HUES6 (cell line): ENCODE measurements at regions not wholly inside any gene's neighbourhood (a gene's known extent, or its start where the extent isn't known, plus 50 kb on each side); places are given as distances from the start of the nearest gene placed in this dataset.

Experiments
- H3K27ac ChIP-seq: 2 replicates; pipeline ENCODE4 v1.7.0; 2013; ENCODE audit warnings: low read depth, mild to moderate bottlenecking, low read length, inconsistent platforms
- H3K27me3 ChIP-seq: 2 replicates; pipeline ENCODE4 v1.6.1; 2013; ENCODE audit warnings: low read length; ENCODE audit not compliant: control insufficient read depth, insufficient read depth
- H3K36me3 ChIP-seq: 2 replicates; pipeline ENCODE4 v1.6.1; 2013; ENCODE audit warnings: low read length; ENCODE audit not compliant: control insufficient read depth, insufficient read depth
- H3K4me1 ChIP-seq: 2 replicates; pipeline ENCODE4 v1.6.1; 2013; ENCODE audit warnings: low read length; ENCODE audit not compliant: control insufficient read depth, insufficient read depth
- H3K4me3 ChIP-seq: 2 replicates; pipeline ENCODE4 v1.5.1; 2013; ENCODE audit warnings: low read depth, low read length
- H3K9ac ChIP-seq: one replicate; pipeline ENCODE4 v1.6.1; 2013; ENCODE audit warnings: mild to moderate bottlenecking, low read length
- H3K9me3 ChIP-seq: 2 replicates; pipeline ENCODE4 v1.6.1; 2013; ENCODE audit warnings: low read depth, low read length; ENCODE audit not compliant: control insufficient read depth, insufficient read depth

DNA sequence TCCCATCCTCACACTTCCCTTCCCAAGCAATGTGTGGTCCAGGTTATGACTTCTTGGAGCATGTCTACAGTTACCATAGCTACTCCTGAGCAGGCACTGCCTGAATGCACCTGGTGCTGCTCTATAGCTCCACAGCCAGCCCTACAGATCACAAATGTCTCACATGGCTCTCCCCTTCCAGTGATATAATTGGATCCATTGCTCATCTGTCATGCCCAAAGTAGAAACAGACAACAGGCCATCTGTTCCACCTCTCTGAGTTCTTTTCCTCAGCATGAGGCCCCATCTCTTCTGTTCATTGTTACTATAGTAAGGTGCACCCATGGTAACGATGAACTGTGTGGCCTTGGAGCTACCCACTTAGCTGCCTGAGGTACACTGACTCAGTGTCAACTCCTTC, 320.3 kb upstream of the ZC3H12C start:
- H3K27ac ChIP-seq, result no peak overlapping the region
- no peaks in the 10 kb centered on the region for H3K27me3 ChIP-seq
- H3K4me3 ChIP-seq, result no peak overlapping the region
- no peaks in the 10 kb centered on the region for H3K9me3 ChIP-seq
- H3K9ac ChIP-seq, result no peak overlapping the region
- H3K36me3 ChIP-seq, result no peaks in the 10 kb centered on the region
- no peaks in the 10 kb centered on the region for H3K4me1 ChIP-seq

DNA sequence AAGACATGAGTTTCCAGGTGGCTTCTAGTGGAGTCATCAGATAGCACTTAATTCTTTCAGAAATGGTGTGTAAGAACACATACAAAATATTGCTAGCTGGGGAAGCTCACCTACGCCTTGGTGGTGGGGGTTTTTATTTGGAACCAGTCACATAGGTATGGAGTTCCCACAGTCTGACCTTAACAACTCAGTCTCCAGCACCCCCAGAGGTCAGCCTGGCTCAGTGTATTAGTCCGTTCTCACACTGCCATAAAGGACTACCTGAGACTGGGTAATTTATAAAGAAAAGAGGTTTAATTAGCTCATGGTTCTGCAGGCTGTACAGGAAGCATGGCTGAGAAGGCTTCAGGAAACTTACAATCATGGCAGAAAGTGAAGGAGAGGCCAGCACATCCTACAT, 317.5 kb upstream of the ZC3H12C start:
- Histone ChIP-seq H3K9ac (no peak overlapping the region), H3K36me3 (no peaks in the 10 kb centered on the region), H3K4me1 (no peaks in the 10 kb centered on the region), H3K4me3 (no peak overlapping the region), H3K9me3 (no peaks in the 10 kb centered on the region), H3K27me3 (no peaks in the 10 kb centered on the region), H3K27ac (no peak overlapping the region)

DNA sequence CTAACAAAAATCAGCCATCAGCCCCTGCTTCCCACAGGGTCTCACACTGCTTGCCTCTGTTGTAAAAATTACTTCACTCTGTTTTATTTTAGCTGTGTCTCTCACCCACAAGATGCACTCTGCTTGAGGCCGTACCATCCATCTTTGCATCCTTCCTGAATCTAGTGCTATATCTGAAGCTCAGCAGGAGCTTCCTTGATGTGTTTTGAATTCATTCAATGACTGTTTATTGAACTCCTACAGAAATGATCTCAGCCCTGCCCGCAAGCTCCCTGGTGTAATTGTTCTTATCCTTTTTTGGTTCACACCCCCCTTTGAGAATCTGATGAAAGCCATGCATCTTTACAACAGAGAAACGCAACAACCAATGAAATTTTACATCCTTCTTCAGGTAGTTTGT, 310.2 kb upstream of the ZC3H12C start:
- Histone ChIP-seq H3K9me3 (no peaks in the 10 kb centered on the region), H3K27ac (no peak overlapping the region), H3K27me3 (no peaks in the 10 kb centered on the region), H3K4me1 (no peaks in the 10 kb centered on the region; the same call in 1 of the 2 replicates), H3K36me3 (no peaks in the 10 kb centered on the region), H3K4me3 (no peak overlapping the region), H3K9ac (no peak overlapping the region)

DNA sequence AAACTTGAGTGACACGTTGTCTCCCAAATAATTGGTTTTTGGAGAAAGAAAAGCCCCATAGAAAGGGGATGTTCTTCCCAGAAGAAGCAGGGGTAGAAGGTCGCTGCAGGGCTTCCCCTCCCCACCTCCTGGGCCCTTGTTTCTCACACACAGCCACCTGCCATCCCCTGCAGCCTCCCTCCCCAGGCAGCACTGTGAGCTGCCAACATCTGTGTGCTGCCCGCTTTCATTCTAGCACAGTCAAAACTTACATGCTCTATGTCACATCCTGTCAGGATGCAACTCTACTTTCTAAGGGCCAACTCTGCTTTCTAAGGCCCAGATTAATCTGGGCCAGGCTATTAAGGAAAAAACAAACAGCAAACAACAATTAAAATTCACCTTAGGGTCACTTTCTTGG, 309.4 kb upstream of the ZC3H12C start:
- H3K27ac ChIP-seq, result no peak overlapping the region
- H3K9ac ChIP-seq, result no peak overlapping the region
- H3K36me3 ChIP-seq, result no peaks in the 10 kb centered on the region
- no peaks in the 10 kb centered on the region for H3K27me3 ChIP-seq
- no peak overlapping the region for H3K4me3 ChIP-seq
- no peaks in the 10 kb centered on the region for H3K9me3 ChIP-seq
- H3K4me1 ChIP-seq, result no peaks in the 10 kb centered on the region; the same call in 1 of the 2 replicates

DNA sequence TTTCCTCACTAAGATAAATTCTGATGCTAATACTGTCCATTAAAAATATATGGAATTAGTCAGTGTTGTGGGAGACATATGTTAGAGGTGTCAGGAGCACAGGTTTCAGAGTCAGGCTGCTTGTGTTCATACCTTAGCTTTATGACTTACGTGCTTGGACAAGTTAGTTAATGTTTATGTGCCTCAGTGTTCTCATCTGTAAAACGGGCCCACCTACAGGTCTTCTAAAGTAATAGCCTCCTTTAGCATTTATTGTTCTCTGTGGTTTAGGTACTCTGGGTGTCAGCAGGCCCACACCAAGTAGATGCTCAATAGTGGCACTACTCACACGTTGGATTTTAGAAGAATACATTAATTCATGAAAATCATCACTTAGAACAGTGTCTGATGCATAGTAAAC, 308.7 kb upstream of the ZC3H12C start:
- H3K4me1 ChIP-seq, result no peaks in the 10 kb centered on the region; the same call in 1 of the 2 replicates
- H3K9me3 ChIP-seq, result no peaks in the 10 kb centered on the region
- H3K27me3 ChIP-seq, result no peaks in the 10 kb centered on the region
- H3K4me3 ChIP-seq, result no peak overlapping the region
- H3K36me3 ChIP-seq, result no peaks in the 10 kb centered on the region
- H3K9ac ChIP-seq, result no peak overlapping the region
- H3K27ac ChIP-seq, result no peak overlapping the region

DNA sequence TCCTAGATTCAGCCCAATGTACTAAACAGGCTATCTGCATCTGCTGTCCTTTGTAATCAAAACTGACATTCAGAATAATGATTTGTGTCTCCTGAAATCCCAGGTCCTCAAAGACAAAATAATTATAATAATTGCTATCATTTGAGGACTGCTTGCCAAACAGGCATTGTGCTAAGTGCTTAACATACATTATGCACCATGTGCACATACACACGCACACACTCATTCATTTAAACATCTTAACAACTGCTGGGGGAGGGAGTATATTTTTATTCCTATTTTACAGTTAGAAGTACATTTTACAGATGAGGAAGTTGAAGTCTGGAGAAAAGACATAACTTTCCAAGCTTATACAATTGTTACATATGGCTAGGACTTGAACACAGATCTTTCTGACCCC, 308.0 kb upstream of the ZC3H12C start:
- Histone ChIP-seq H3K27me3 (no peaks in the 10 kb centered on the region), H3K4me3 (no peak overlapping the region), H3K27ac (no peak overlapping the region), H3K4me1 (no peaks in the 10 kb centered on the region; the same call in 1 of the 2 replicates), H3K9ac (no peak overlapping the region), H3K36me3 (no peaks in the 10 kb centered on the region), H3K9me3 (peaks cover 3% of the 10 kb centered on the region; the same call in 1 of the 2 replicates)

DNA sequence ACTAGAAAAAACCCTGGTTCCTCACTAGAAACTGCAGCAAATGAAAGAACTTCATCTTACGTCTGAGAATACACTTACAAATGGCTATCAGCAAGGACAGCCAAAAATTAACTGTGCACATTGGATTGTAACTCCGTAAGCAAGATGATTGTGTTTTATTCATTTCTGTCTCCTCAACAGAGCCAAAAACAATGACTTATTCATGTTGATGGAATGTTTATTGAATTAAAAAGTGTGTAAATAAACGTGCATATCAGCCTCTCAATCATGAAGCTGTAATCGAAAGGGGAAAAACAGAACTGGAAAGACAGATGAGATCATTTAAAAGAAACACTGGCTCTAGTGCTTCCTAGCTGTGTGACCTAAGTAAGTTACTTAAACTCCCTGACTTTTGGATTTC, 307.5 kb upstream of the ZC3H12C start:
- Histone ChIP-seq H3K4me3 (no peak overlapping the region), H3K27ac (no peak overlapping the region)

DNA sequence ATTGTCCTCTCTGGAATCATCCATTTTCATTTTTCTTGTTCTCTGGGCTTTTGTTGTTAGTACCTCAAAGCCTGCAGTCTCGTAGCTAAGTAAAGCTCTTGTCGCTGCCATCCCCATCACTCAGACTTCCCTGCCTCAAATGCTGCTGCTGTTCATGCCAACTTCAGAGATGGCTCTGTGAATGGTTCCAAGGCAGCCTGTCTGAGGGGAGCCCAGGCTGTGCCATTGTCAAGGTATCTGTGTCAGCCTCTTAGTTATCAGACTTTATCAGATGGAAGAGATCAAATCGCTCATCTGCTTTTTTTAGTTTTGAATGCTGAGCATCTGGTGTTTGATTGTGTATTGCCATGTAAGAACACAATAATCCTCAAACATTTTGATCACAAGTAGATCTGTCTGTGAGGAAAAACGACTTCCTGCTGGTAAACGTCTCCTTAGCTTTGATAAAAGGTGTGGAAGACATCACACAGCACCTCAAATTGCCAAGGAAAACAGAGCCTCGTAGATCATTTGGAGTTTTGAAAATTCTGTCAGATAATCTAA, 304.2 kb upstream of the ZC3H12C start:
- H3K9ac ChIP-seq, result no peak overlapping the region
- no peaks in the 10 kb centered on the region for H3K4me1 ChIP-seq
- H3K36me3 ChIP-seq, result no peaks in the 10 kb centered on the region
- H3K27ac ChIP-seq, result no peak overlapping the region
- H3K4me3 ChIP-seq, result no peak overlapping the region
- no peaks in the 10 kb centered on the region for H3K27me3 ChIP-seq
- H3K9me3 ChIP-seq, result peaks cover 3% of the 10 kb centered on the region; the same call in 1 of the 2 replicates

More for the DNA sequence above, 307.5 kb upstream of the ZC3H12C start:
- no peaks in the 10 kb centered on the region for H3K27me3 ChIP-seq
- peaks cover 3% of the 10 kb centered on the region; the same call in 1 of the 2 replicates for H3K9me3 ChIP-seq
- no peaks in the 10 kb centered on the region for H3K36me3 ChIP-seq
- no peaks in the 10 kb centered on the region; the same call in 1 of the 2 replicates for H3K4me1 ChIP-seq
- no peak overlapping the region for H3K9ac ChIP-seq

DNA sequence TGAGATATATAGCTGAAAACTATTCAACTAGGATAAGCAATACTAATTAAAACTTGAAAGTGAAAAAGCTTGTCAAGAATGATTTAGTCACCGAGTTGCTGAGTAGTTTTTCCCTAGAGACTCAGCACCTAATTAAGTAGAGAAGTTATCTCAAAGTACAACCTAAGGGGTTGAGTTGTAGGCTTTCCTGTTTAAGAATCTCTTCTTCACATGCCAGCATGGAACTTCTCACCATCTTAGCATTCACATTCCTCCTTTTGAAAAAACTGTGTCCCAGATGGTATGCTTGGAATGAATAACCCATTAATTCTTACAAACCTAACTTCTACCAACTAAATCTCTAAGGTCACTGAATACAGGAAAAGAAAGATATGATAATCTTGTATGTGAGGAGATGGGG, 303.3 kb upstream of the ZC3H12C start:
- Histone ChIP-seq H3K9ac (no peak overlapping the region), H3K27me3 (no peaks in the 10 kb centered on the region), H3K36me3 (no peaks in the 10 kb centered on the region)

DNA sequence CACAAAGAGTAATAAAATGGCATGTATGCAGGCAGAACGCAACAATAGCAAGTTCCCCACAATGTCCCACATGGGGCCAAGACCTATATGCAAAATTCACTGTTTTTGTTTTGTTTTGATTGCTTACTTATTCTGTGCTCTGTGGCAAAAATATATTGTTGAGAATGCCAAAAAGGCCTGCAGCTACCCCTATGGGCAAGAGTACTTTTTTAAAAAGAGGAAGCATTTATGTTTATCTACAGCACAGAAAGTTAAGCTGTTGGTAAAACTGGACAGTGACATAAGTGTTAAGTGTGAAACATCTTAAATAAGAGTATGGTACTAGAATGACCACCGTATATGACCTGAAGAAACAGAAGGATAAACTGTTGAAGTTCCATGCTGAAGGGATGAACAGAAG, 301.9 kb upstream of the ZC3H12C start:
- H3K36me3 ChIP-seq, result no peaks in the 10 kb centered on the region
- no peak overlapping the region for H3K4me3 ChIP-seq
- peaks cover 3% of the 10 kb centered on the region; the same call in 1 of the 2 replicates for H3K9me3 ChIP-seq
- H3K27me3 ChIP-seq, result no peaks in the 10 kb centered on the region
- no peaks in the 10 kb centered on the region for H3K4me1 ChIP-seq
- H3K9ac ChIP-seq, result no peak overlapping the region
- no peak overlapping the region for H3K27ac ChIP-seq

More for the DNA sequence above, 303.3 kb upstream of the ZC3H12C start:
- Histone ChIP-seq H3K4me3 (no peak overlapping the region), H3K9me3 (peaks cover 3% of the 10 kb centered on the region; the same call in 1 of the 2 replicates), H3K4me1 (no peaks in the 10 kb centered on the region), H3K27ac (no peak overlapping the region)

DNA sequence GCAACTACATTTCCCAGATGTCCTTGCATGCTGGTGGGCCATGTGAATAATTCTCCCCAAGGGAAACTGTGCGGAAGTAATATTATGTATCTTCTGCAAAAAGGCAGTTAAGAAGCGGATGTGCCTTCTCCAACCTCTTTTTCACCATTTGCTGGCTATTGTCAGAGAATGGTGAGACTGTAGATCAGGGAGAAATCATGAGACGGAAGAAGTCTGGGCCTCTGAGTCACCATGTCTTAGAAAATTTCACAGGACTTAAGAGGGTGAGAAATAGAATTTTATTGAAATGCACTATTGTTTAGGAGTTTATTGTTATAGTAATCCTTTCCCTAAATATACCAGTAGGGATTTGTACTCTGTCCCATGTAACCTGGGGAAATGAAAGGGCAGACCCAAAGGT, 298.7 kb upstream of the ZC3H12C start:
- H3K4me1 ChIP-seq, result no peaks in the 10 kb centered on the region
- no peak overlapping the region for H3K27ac ChIP-seq
- H3K27me3 ChIP-seq, result no peaks in the 10 kb centered on the region
- H3K9ac ChIP-seq, result no peak overlapping the region
- H3K9me3 ChIP-seq, result peaks cover 3% of the 10 kb centered on the region; the same call in 1 of the 2 replicates
- H3K36me3 ChIP-seq, result no peaks in the 10 kb centered on the region
- H3K4me3 ChIP-seq, result no peak overlapping the region
